Ureter (tissue), 1 donor: ENCODE measurements at regions not wholly inside any gene's neighbourhood (a gene's known extent, or its start where the extent isn't known, plus 50 kb on each side); places are given as distances from the start of the nearest gene placed in this dataset.
A peak's percentile ranks its signal among the peaks of the same experiment; 100 is the strongest.

ENCODE experiments used
- DNase-seq: peaks from one replicate; pipeline ENCODE4 v3.0.0-alpha.2; 2020; ENCODE audit warnings: low spot score
- donor health status: DM: yes; HTN: yes; CAD: no.

GRCh38 chr7:45235905-45236304 lies 78.3 kb downstream of the RAMP3 start:
- DNase-seq, result no peak

GRCh38 chr7:45236666-45237065 lies 79.1 kb downstream of the RAMP3 start:
- DNase-seq, result no peak

GRCh38 chr7:45237788-45238461 lies 80.3 kb downstream of the RAMP3 start:
- no peak for DNase-seq

- DNase-seq, result no peak
These were observed 81.2 kb downstream of the RAMP3 start for GRCh38 chr7:45238806-45239205.

GRCh38 chr7:45239486-45239885 lies 81.9 kb downstream of the RAMP3 start:
- DNase-seq, result no peak

- no peak for DNase-seq
These were observed 82.7 kb downstream of the RAMP3 start for GRCh38 chr7:45240273-45240771.

GRCh38 chr7:45240926-45241325 lies 83.3 kb downstream of the RAMP3 start:
- DNase-seq, result no peak

- DNase-seq, result no peak
These were observed 83.9 kb downstream of the RAMP3 start for GRCh38 chr7:45241339-45242109.

- DNase-seq, result no peak
These were observed 84.7 kb downstream of the RAMP3 start for GRCh38 chr7:45242261-45242660.

GRCh38 chr7:45242698-45243097 lies 85.1 kb downstream of the RAMP3 start:
- no peak for DNase-seq

- DNase-seq, result no peak
These were observed 87.4 kb downstream of the RAMP3 start for GRCh38 chr7:45244981-45245380.

- DNase-seq, result no peak
These were observed 88.7 kb downstream of the RAMP3 start for GRCh38 chr7:45246339-45246738.

GRCh38 chr7:45252248-45252647 lies 94.7 kb downstream of the RAMP3 start:
- no peak for DNase-seq

GRCh38 chr7:45252857-45253256 lies 95.3 kb downstream of the RAMP3 start:
- DNase-seq, result no peak

GRCh38 chr7:45253368-45253767 lies 95.8 kb downstream of the RAMP3 start:
- no peak for DNase-seq

- DNase-seq, result no peak
These were observed 97.6 kb downstream of the RAMP3 start for GRCh38 chr7:45255187-45255586.

GRCh38 chr7:45256309-45256708 lies 98.7 kb downstream of the RAMP3 start:
- no peak for DNase-seq

GRCh38 chr7:45256775-45257174 lies 99.2 kb downstream of the RAMP3 start:
- no peak for DNase-seq

GRCh38 chr7:45257284-45257683 lies 99.7 kb downstream of the RAMP3 start:
- no peak for DNase-seq

GRCh38 chr7:45258533-45259226 lies 101.1 kb downstream of the RAMP3 start:
- DNase-seq, result no peak

- DNase-seq, result no peak
These were observed 101.6 kb downstream of the RAMP3 start for GRCh38 chr7:45259227-45259596.

- peak; percentile 60 for DNase-seq
These were observed 102.5 kb downstream of the RAMP3 start for GRCh38 chr7:45259966-45260646.
